Progenitor cell of endocrine pancreas (in vitro differentiated cells): ENCODE measurements at regions not wholly inside any gene's neighbourhood (a gene's known extent, or its start where the extent isn't known, plus 50 kb on each side); places are given as distances from the start of the nearest gene placed in this dataset.

Experiments used
- DNase-seq: peaks from one replicate; pipeline ENCODE4 v3.0.0; 2021; ENCODE audit warnings: low spot score; ENCODE audit not compliant: unreplicated experiment
- H3K27ac Mint-ChIP-seq: 2 replicates; pipeline ENCODE4 v1.8.0; 2021; ENCODE audit warnings: mild to moderate bottlenecking, moderate library complexity, mixed read lengths
- H3K27me3 Mint-ChIP-seq: 2 replicates; pipeline ENCODE4 v1.8.0; 2021; ENCODE audit warnings: mixed read lengths
- H3K36me3 Mint-ChIP-seq: 2 replicates; pipeline ENCODE4 v1.8.0; 2022; ENCODE audit warnings: mixed read lengths; ENCODE audit not compliant: insufficient read depth
- H3K4me1 Mint-ChIP-seq: 2 replicates; pipeline ENCODE4 v1.8.0; 2021; ENCODE audit warnings: low read depth, mixed read lengths
- H3K4me3 Mint-ChIP-seq: 2 replicates; pipeline ENCODE4 v1.8.0; 2021; ENCODE audit warnings: low read depth, mild to moderate bottlenecking, moderate library complexity, mixed read lengths
- H3K9me3 Mint-ChIP-seq: 2 replicates; pipeline ENCODE4 v1.8.0; 2021; ENCODE audit warnings: low read depth, mixed read lengths
- TF ChIP-seq, protein P1 (sequence below): fragments of 200-600 bp; sonication (generic); IDR thresholded peaks from one replicate; pipeline ENCODE4 v1.5.0; 2021; ENCODE audit warnings: antibody characterized with exemption, mild to moderate bottlenecking; ENCODE audit not compliant: unreplicated experiment

DNA sequence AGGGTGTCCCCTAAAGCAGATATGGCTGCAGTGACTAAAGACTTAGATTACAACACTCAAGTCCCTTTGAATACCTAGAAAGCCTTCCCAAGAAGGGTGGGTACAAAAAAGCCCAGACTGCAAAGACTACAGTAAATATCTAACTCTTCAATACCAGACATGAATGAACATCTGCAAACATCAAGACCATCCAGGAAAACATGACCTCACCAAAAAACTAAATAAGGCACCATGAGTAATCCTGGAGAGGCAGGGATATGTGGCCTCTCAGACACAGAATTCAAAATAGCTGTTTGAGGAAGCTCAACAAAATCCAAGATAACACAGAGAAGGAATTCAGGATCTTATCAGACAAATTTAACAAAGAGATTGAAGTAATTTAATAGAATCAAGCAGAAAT is 138.2 kb upstream of the OTOS start:
- H3K9me3 Mint-ChIP-seq, result peaks cover 16% of the 10 kb centered on the region
- H3K27me3 Mint-ChIP-seq, result peaks cover 41% of the 10 kb centered on the region

DNA sequence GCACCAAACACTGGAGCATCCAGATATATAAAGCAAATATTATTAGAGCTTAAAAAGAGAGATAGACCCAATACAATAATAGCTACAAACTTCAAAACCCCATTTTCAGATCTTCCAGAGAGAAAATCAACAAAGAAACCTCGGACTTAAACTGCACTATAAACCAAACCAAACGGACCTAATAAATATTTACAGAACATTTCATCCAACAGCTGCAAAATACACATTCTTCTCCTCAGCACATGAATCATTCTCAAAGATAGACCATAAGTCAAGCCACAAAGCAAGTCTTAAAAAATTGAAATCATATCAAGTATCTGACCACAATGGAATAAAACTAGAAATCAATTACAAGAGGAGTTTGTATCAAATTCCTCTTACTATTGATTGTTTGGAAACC is 140.2 kb upstream of the OTOS start:
- DNase-seq, result no peak
- Mint-ChIP-seq H3K9me3 (peaks cover 16% of the 10 kb centered on the region), H3K4me3 (no peak overlapping the region), H3K27me3 (peaks cover 32% of the 10 kb centered on the region), H3K4me1 (no peaks in the 10 kb centered on the region), H3K36me3 (no peaks in the 10 kb centered on the region), H3K27ac (no peak overlapping the region)
- TF ChIP-seq, protein P1, sequence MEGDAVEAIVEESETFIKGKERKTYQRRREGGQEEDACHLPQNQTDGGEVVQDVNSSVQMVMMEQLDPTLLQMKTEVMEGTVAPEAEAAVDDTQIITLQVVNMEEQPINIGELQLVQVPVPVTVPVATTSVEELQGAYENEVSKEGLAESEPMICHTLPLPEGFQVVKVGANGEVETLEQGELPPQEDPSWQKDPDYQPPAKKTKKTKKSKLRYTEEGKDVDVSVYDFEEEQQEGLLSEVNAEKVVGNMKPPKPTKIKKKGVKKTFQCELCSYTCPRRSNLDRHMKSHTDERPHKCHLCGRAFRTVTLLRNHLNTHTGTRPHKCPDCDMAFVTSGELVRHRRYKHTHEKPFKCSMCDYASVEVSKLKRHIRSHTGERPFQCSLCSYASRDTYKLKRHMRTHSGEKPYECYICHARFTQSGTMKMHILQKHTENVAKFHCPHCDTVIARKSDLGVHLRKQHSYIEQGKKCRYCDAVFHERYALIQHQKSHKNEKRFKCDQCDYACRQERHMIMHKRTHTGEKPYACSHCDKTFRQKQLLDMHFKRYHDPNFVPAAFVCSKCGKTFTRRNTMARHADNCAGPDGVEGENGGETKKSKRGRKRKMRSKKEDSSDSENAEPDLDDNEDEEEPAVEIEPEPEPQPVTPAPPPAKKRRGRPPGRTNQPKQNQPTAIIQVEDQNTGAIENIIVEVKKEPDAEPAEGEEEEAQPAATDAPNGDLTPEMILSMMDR, result no peak

More for the DNA sequence above, 138.2 kb upstream of the OTOS start:
- no peaks in the 10 kb centered on the region for H3K4me1 Mint-ChIP-seq
- H3K4me3 Mint-ChIP-seq, result no peak overlapping the region
- no peaks in the 10 kb centered on the region for H3K36me3 Mint-ChIP-seq
- TF ChIP-seq, protein P1, result no peak
- DNase-seq, result no peak
- no peak overlapping the region for H3K27ac Mint-ChIP-seq

DNA sequence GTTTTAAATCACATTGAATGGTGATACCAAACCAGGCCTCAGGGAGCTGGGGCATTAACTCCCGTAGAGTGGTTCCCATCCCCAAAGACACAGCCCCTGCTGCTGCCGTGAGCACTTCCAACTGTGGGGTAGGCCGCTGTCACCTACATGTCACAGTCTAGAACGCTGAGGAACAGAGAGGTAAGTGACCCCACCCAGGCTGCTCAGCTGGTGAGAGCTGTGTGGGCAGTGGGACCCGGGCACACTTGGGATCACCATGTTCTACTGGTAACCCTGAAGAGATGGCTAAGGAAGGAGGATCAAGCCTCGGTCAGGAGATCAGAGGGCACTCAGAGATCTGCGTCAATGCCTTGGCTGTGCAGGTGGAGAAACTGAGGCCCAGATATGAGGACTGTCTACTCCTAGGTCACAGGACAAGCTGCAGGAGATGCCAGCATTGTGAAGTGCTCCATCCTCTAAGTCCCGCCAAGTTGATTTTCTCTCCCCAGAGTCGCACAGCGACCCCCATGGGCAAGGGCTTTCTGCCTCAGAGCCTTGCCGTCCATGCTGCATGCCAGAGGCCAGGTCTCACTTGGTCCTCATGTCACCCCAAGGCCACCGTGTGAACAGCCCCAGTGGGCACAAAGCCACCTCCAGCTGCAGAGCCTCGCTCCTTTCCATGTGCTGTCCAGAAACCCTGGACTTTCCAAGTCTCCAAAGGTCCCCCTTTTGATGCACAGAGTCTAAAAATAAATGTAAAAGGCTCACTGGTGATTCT is 144.2 kb upstream of the OTOS start:
- peaks cover 16% of the 10 kb centered on the region for H3K9me3 Mint-ChIP-seq
- TF ChIP-seq, protein P1, result no peak
- H3K27ac Mint-ChIP-seq, result no peak overlapping the region
- DNase-seq, result no peak
- H3K36me3 Mint-ChIP-seq, result no peaks in the 10 kb centered on the region
- H3K4me3 Mint-ChIP-seq, result no peak overlapping the region
- peaks cover 16% of the 10 kb centered on the region for H3K27me3 Mint-ChIP-seq
- no peaks in the 10 kb centered on the region for H3K4me1 Mint-ChIP-seq

DNA sequence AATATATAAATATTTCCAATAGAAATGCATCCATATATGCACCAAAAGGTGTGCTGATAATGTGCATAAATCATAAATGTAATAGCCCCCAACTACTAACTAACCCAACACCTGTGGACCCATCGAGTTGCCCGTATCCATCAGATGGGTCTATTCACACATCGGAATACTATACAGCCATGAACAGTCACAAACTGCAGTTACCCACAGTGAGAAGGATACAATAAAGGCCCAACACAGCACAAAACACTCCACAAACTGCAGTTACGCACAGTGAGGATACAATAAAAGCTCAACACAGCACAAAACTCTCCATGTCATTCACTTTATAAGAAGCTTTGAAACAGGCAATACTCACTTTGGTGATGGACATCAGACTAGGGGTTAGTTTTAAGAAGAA is 145.3 kb upstream of the OTOS start:
- H3K27ac Mint-ChIP-seq, result no peak overlapping the region
- TF ChIP-seq, protein P1, result no peak
- no peaks in the 10 kb centered on the region for H3K4me1 Mint-ChIP-seq
- DNase-seq, result no peak
- H3K9me3 Mint-ChIP-seq, result peaks cover 11% of the 10 kb centered on the region
- H3K36me3 Mint-ChIP-seq, result no peaks in the 10 kb centered on the region
- no peak overlapping the region for H3K4me3 Mint-ChIP-seq
- H3K27me3 Mint-ChIP-seq, result peaks cover 18% of the 10 kb centered on the region

DNA sequence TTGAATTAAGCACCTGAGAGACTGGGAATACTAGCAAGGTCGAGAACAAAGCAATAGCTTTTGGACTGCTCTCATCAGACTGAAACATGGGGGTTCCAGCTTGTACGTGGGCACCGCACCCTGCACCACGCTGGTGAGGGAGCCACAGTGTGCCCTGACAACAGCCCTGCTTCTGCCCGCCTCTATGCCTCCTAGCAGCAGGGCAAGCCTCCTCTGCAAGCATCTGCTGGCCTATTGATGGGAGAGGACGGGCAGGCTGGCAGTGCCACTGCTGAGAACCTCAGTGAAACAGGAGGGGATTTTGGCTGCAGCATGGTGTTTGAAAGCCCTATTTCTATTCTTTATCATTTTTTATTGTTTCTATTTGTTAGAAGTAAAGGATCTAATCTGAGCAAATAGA is 146.1 kb upstream of the OTOS start:
- H3K4me3 Mint-ChIP-seq, result no peak overlapping the region
- H3K36me3 Mint-ChIP-seq, result no peaks in the 10 kb centered on the region
- H3K27ac Mint-ChIP-seq, result no peak overlapping the region
- TF ChIP-seq, protein P1, result no peak
- peaks cover 6% of the 10 kb centered on the region for H3K9me3 Mint-ChIP-seq
- H3K27me3 Mint-ChIP-seq, result peaks cover 20% of the 10 kb centered on the region
- H3K4me1 Mint-ChIP-seq, result no peaks in the 10 kb centered on the region
- no peak for DNase-seq
